ENCODE measurements at regions not wholly inside any gene's neighbourhood (a gene's known extent, or its start where the extent isn't known, plus 50 kb on each side); places are given as distances from the start of the nearest gene placed in this dataset.

DNA sequence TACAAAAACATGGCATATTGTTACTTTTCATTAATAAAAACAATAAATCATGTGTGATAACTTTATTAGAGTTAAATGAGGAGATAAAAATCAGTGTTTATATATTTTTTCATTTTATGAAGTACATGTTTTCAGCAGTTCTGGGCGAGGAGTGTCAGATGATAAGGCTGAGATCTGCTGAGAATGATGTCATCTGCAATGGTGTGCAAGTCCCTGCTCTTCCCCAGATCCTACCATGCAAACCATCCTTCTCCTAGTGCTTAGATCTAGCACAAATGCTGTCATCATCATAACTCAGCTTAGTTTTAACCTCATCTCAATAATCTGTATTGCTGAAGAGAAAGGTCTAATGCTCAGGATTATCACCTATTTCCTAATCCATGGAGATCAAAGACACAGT lies 214.4 kb upstream of the DAB1 start:
- Histone ChIP-seq H3K4me2 (ENCODE audit: insufficient read depth, low read length) (no peak overlapping the region), H3K27me3 (ENCODE audit: insufficient read depth, low read length) (no peaks in the 10 kb centered on the region), H3K36me3 (ENCODE audit: insufficient read depth, low read length) (no peaks in the 10 kb centered on the region), H4K20me1 (ENCODE audit: insufficient read depth, low read length) (no peaks in the 10 kb centered on the region), H3K4me3 (ENCODE audit: insufficient read depth, low read length) (no peak overlapping the region), H3K79me2 (ENCODE audit: insufficient read depth, low read length) (no peaks in the 10 kb centered on the region), H3K4me1 (ENCODE audit: insufficient read depth, low read length) (no peaks in the 10 kb centered on the region), H3K27ac (ENCODE audit: low read depth, low read length) (no peak overlapping the region), H3K9me3 (ENCODE audit: low read depth, low read length) (no peaks in the 10 kb centered on the region), H2AFZ (ENCODE audit: low read length) (no peak overlapping the region)
- TF ChIP-seq, protein P1, sequence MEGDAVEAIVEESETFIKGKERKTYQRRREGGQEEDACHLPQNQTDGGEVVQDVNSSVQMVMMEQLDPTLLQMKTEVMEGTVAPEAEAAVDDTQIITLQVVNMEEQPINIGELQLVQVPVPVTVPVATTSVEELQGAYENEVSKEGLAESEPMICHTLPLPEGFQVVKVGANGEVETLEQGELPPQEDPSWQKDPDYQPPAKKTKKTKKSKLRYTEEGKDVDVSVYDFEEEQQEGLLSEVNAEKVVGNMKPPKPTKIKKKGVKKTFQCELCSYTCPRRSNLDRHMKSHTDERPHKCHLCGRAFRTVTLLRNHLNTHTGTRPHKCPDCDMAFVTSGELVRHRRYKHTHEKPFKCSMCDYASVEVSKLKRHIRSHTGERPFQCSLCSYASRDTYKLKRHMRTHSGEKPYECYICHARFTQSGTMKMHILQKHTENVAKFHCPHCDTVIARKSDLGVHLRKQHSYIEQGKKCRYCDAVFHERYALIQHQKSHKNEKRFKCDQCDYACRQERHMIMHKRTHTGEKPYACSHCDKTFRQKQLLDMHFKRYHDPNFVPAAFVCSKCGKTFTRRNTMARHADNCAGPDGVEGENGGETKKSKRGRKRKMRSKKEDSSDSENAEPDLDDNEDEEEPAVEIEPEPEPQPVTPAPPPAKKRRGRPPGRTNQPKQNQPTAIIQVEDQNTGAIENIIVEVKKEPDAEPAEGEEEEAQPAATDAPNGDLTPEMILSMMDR (IDR thresholded peaks at IDR 0.05; ENCODE audit: extremely low read depth, low read depth, low read length): no peak
- DNase-seq (ENCODE audit: insufficient read length, low spot score, missing footprints): no peak

DNA sequence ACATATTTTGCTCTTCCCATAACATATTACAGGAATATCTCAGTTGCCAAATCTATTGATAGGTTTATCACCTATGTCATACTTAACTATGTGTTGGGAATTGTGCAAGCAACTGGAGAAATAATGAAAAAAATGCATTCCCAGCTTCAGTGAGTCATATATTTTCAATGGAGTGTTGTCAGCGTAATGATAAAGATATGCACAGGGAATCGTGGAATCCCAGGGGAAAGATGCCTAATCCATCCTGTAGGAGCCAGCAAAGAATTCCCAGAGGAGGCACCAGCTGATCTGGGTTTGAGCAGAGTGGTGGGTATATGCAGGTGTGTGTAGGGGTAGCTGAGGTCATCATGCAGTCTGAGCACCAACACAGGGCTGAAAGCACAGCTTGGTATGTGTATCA lies 213.3 kb upstream of the DAB1 start:
- TF ChIP-seq, protein P1 (IDR thresholded peaks at IDR 0.05; ENCODE audit: extremely low read depth, low read depth, low read length): no peak
- H3K4me1 ChIP-seq (ENCODE audit: insufficient read depth, low read length): no peaks in the 10 kb centered on the region
- H2AFZ ChIP-seq (ENCODE audit: low read length): no peak overlapping the region
- H3K27me3 ChIP-seq (ENCODE audit: insufficient read depth, low read length): no peaks in the 10 kb centered on the region
- H4K20me1 ChIP-seq (ENCODE audit: insufficient read depth, low read length): no peaks in the 10 kb centered on the region
- no peaks in the 10 kb centered on the region for H3K36me3 ChIP-seq (ENCODE audit: insufficient read depth, low read length)
- H3K4me3 ChIP-seq (ENCODE audit: insufficient read depth, low read length): no peak overlapping the region
- H3K27ac ChIP-seq (ENCODE audit: low read depth, low read length): no peak overlapping the region
- H3K9me3 ChIP-seq (ENCODE audit: low read depth, low read length): no peaks in the 10 kb centered on the region
- H3K79me2 ChIP-seq (ENCODE audit: insufficient read depth, low read length): no peaks in the 10 kb centered on the region
- no peak overlapping the region for H3K4me2 ChIP-seq (ENCODE audit: insufficient read depth, low read length)
- no peak for DNase-seq (ENCODE audit: insufficient read length, low spot score, missing footprints)

DNA sequence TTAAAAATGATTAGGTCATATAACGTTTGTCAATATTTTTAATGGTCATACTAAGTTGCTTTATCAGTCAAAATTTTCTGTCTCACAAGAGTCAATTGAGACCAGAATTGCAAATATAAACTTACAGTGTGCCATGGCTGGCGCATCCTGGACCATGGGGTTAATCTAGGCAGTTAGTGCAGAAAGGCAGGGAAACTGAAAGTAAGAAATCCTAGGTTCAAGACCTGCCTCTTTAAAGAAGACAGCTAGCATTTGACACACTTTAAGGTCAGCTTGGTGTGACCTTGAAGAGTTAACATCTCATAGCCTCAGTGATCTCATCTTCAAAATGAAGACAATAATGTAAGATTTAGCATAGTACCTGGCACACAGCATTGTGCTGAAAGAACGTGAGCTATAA lies 210.0 kb upstream of the DAB1 start:
- Histone ChIP-seq H3K9me3 (ENCODE audit: low read depth, low read length) (no peaks in the 10 kb centered on the region), H3K36me3 (ENCODE audit: insufficient read depth, low read length) (no peaks in the 10 kb centered on the region), H3K4me1 (ENCODE audit: insufficient read depth, low read length) (no peaks in the 10 kb centered on the region), H3K4me3 (ENCODE audit: insufficient read depth, low read length) (no peak overlapping the region), H3K79me2 (ENCODE audit: insufficient read depth, low read length) (no peaks in the 10 kb centered on the region), H3K27ac (ENCODE audit: low read depth, low read length) (no peak overlapping the region), H2AFZ (ENCODE audit: low read length) (no peak overlapping the region), H3K27me3 (ENCODE audit: insufficient read depth, low read length) (no peaks in the 10 kb centered on the region), H3K4me2 (ENCODE audit: insufficient read depth, low read length) (no peak overlapping the region), H4K20me1 (ENCODE audit: insufficient read depth, low read length) (no peaks in the 10 kb centered on the region)
- no peak for DNase-seq (ENCODE audit: insufficient read length, low spot score, missing footprints)
- TF ChIP-seq, protein P1 (IDR thresholded peaks at IDR 0.05; ENCODE audit: extremely low read depth, low read depth, low read length): no peak

DNA sequence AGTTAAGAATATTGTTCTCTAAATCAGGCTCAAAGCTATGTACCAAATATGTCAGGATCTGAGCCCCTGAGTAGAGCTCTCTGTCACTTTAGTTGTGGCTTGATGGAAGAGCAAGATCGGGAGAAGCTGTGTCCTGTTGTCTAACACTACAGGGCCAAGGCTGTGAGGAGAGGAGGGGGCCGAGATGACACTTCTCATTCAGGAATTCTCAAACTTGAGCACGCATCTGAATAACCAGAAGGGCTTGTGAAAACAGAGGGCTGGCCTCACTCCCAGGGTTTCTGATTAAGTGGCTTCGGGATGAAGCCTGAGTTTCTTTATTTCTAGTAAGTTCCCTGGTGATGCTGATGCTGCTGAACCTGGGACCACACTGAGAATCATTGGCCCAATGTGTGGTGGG lies 209.2 kb upstream of the DAB1 start:
- no peak overlapping the region for H3K27ac ChIP-seq (ENCODE audit: low read depth, low read length)
- no peak overlapping the region for H2AFZ ChIP-seq (ENCODE audit: low read length)
- no peaks in the 10 kb centered on the region for H3K4me1 ChIP-seq (ENCODE audit: insufficient read depth, low read length)
- H3K4me3 ChIP-seq (ENCODE audit: insufficient read depth, low read length): no peak overlapping the region
- H3K79me2 ChIP-seq (ENCODE audit: insufficient read depth, low read length): no peaks in the 10 kb centered on the region
- no peaks in the 10 kb centered on the region for H3K36me3 ChIP-seq (ENCODE audit: insufficient read depth, low read length)
- no peak for DNase-seq (ENCODE audit: insufficient read length, low spot score, missing footprints)
- TF ChIP-seq, protein P1 (IDR thresholded peaks at IDR 0.05; ENCODE audit: extremely low read depth, low read depth, low read length): no peak
- no peaks in the 10 kb centered on the region for H3K27me3 ChIP-seq (ENCODE audit: insufficient read depth, low read length)
- no peak overlapping the region for H3K4me2 ChIP-seq (ENCODE audit: insufficient read depth, low read length)
- no peaks in the 10 kb centered on the region for H3K9me3 ChIP-seq (ENCODE audit: low read depth, low read length)
- H4K20me1 ChIP-seq (ENCODE audit: insufficient read depth, low read length): no peaks in the 10 kb centered on the region
